Panc1 (cell line): ENCODE measurements at regions not wholly inside any gene's neighbourhood (a gene's known extent, or its start where the extent isn't known, plus 50 kb on each side); places are given as distances from the start of the nearest gene placed in this dataset.

ENCODE experiments used
- POLR2AphosphoS5 ChIP-seq: IDR thresholded peaks from 2 replicates; pipeline ENCODE4 v1.6.1; 2012; ENCODE audit warnings: mild to moderate bottlenecking, low read depth, low read length, moderate library complexity
- TF ChIP-seq, protein P1 (sequence below): fragments of 450-650 bp; IDR thresholded peaks from 2 replicates; pipeline ENCODE4 v1.5.1; 2017; ENCODE audit warnings: mild to moderate bottlenecking

GRCh38 chrX:39929379-39930025 is 168.3 kb downstream of the BCOR start:
- TF ChIP-seq, protein P1, sequence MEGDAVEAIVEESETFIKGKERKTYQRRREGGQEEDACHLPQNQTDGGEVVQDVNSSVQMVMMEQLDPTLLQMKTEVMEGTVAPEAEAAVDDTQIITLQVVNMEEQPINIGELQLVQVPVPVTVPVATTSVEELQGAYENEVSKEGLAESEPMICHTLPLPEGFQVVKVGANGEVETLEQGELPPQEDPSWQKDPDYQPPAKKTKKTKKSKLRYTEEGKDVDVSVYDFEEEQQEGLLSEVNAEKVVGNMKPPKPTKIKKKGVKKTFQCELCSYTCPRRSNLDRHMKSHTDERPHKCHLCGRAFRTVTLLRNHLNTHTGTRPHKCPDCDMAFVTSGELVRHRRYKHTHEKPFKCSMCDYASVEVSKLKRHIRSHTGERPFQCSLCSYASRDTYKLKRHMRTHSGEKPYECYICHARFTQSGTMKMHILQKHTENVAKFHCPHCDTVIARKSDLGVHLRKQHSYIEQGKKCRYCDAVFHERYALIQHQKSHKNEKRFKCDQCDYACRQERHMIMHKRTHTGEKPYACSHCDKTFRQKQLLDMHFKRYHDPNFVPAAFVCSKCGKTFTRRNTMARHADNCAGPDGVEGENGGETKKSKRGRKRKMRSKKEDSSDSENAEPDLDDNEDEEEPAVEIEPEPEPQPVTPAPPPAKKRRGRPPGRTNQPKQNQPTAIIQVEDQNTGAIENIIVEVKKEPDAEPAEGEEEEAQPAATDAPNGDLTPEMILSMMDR, result no peak
- no peak for TF ChIP-seq POLR2AphosphoS5
